ENCODE measurements at regions not wholly inside any gene's neighbourhood (a gene's known extent, or its start where the extent isn't known, plus 50 kb on each side); places are given as distances from the start of the nearest gene placed in this dataset.
"Not testable (repeated sequence)": the region's sequence is repeated elsewhere in the genome, so short reads cannot be mapped to it uniquely, and the experiment has no call there.

- Histone ChIP-seq H3K4me3 (no peak overlapping the region), H3K27me3 (ENCODE audit: low read depth) (no peaks in the 10 kb centered on the region), H3K9me3 (no peaks in the 10 kb centered on the region), H3K36me3 (replicated peaks) (no peaks in the 10 kb centered on the region), H3K4me1 (peaks cover 18% of the 10 kb centered on the region)
- in situ Hi-C loops (cut with MboI; ENCODE audit: low sequenced_read_pairs) = no loop called here
- DNase-seq (ENCODE audit: low spot score in 2 of 2) = no peak
Observed at GRCh38 chr18:56448751-56449150, 189.6 kb downstream of the TXNL1 start.

GRCh38 chr18:56445422-56445821 is 193.0 kb downstream of the TXNL1 start:
- Histone ChIP-seq H3K36me3 (replicated peaks) (no peaks in the 10 kb centered on the region), H3K4me1 (peaks cover 5% of the 10 kb centered on the region), H3K9me3 (no peaks in the 10 kb centered on the region), H3K27me3 (ENCODE audit: low read depth) (no peaks in the 10 kb centered on the region), H3K4me3 (no peak overlapping the region)
- in situ Hi-C loops (cut with MboI; ENCODE audit: low sequenced_read_pairs) = no loop called here
- no peak for DNase-seq (ENCODE audit: low spot score in 2 of 2)

GRCh38 chr18:56444201-56444600 is 194.2 kb downstream of the TXNL1 start:
- no peak for DNase-seq (ENCODE audit: low spot score in 2 of 2)
- H3K4me3 ChIP-seq = no peak overlapping the region
- peaks cover 12% of the 10 kb centered on the region for H3K4me1 ChIP-seq
- H3K9me3 ChIP-seq = no peaks in the 10 kb centered on the region
- in situ Hi-C loops (cut with MboI; ENCODE audit: low sequenced_read_pairs) = no loop called here
- H3K27me3 ChIP-seq (ENCODE audit: low read depth) = no peaks in the 10 kb centered on the region
- H3K36me3 ChIP-seq (replicated peaks) = no peaks in the 10 kb centered on the region

GRCh38 chr18:56443166-56443907 is 195.1 kb downstream of the TXNL1 start:
- Histone ChIP-seq H3K4me1 (peaks cover 12% of the 10 kb centered on the region), H3K27me3 (ENCODE audit: low read depth) (no peaks in the 10 kb centered on the region), H3K4me3 (no peak overlapping the region), H3K36me3 (replicated peaks) (no peaks in the 10 kb centered on the region), H3K9me3 (0 out of 2 replicates have a peak, but pooled peaks cover 2% of the 10 kb centered on the region)
- no peak for DNase-seq (ENCODE audit: low spot score in 2 of 2)
- in situ Hi-C loops (cut with MboI; ENCODE audit: low sequenced_read_pairs) = no loop called here

GRCh38 chr18:56438480-56438879 is 199.9 kb downstream of the TXNL1 start:
- not testable (repeated sequence) for H3K27me3 ChIP-seq (ENCODE audit: low read depth); H3K36me3 ChIP-seq (replicated peaks); H3K9me3 ChIP-seq; DNase-seq (ENCODE audit: low spot score in 2 of 2); H3K4me3 ChIP-seq
- in situ Hi-C loops (cut with MboI; ENCODE audit: low sequenced_read_pairs) = loop anchor here (10.0 kb wide), 1 partner anchor 64 kb away; no protein-coding TSS in a partner anchor
- H3K4me1 ChIP-seq = peaks cover 29% of the 10 kb centered on the region

GRCh38 chr18:56436651-56437050 is 201.7 kb downstream of the TXNL1 start:
- peaks cover 29% of the 10 kb centered on the region for H3K4me1 ChIP-seq
- DNase-seq (ENCODE audit: low spot score in 2 of 2) = peak; percentile 26 to 96
- H3K9me3 ChIP-seq = 0 out of 2 replicates have a peak, but pooled peaks cover 2% of the 10 kb centered on the region
- H3K27me3 ChIP-seq (ENCODE audit: low read depth) = no peaks in the 10 kb centered on the region
- no peak overlapping the region for H3K4me3 ChIP-seq
- H3K36me3 ChIP-seq (replicated peaks) = no peaks in the 10 kb centered on the region
- in situ Hi-C loops (cut with MboI; ENCODE audit: low sequenced_read_pairs) = loop anchor here (10.0 kb wide), 1 partner anchor 62 kb away; no protein-coding TSS in a partner anchor

- no peaks in the 10 kb centered on the region for H3K36me3 ChIP-seq (replicated peaks)
- no peak for DNase-seq (ENCODE audit: low spot score in 2 of 2)
- peaks cover 22% of the 10 kb centered on the region for H3K4me1 ChIP-seq
- no peak overlapping the region for H3K4me3 ChIP-seq
- in situ Hi-C loops (cut with MboI; ENCODE audit: low sequenced_read_pairs) = loop anchor here (10.0 kb wide), 1 partner anchor 59 kb away; no protein-coding TSS in a partner anchor
- no peaks in the 10 kb centered on the region for H3K9me3 ChIP-seq
- H3K27me3 ChIP-seq (ENCODE audit: low read depth) = no peaks in the 10 kb centered on the region
Observed at GRCh38 chr18:56433919-56434318, 204.5 kb downstream of the TXNL1 start.

- Histone ChIP-seq H3K4me3 (no peak overlapping the region), H3K27me3 (ENCODE audit: low read depth) (no peaks in the 10 kb centered on the region), H3K4me1 (peaks cover 12% of the 10 kb centered on the region), H3K36me3 (replicated peaks) (no peaks in the 10 kb centered on the region), H3K9me3 (peaks cover 2% of the 10 kb centered on the region; the same call in 1 of the 2 replicates)
- no peak for DNase-seq (ENCODE audit: low spot score in 2 of 2)
- in situ Hi-C loops (cut with MboI; ENCODE audit: low sequenced_read_pairs) = loop anchor here (10.0 kb wide), 1 partner anchor 57 kb away; no protein-coding TSS in a partner anchor
Observed at GRCh38 chr18:56431551-56431950, 206.8 kb downstream of the TXNL1 start.

GRCh38 chr18:56423626-56424025 is 214.8 kb downstream of the TXNL1 start:
- Histone ChIP-seq H3K4me1 (peaks cover 12% of the 10 kb centered on the region), H3K9me3 (peaks cover 2% of the 10 kb centered on the region; the same call in 1 of the 2 replicates), H3K4me3 (no peak overlapping the region), H3K27me3 (ENCODE audit: low read depth) (no peaks in the 10 kb centered on the region), H3K36me3 (replicated peaks) (no peaks in the 10 kb centered on the region)
- no peak for DNase-seq (ENCODE audit: low spot score in 2 of 2)
- in situ Hi-C loops (cut with MboI; ENCODE audit: low sequenced_read_pairs) = no loop called here

GRCh38 chr18:56421647-56422046 is 216.7 kb downstream of the TXNL1 start:
- Histone ChIP-seq H3K4me3 (no peak overlapping the region), H3K9me3 (no peaks in the 10 kb centered on the region), H3K27me3 (ENCODE audit: low read depth) (no peaks in the 10 kb centered on the region), H3K36me3 (replicated peaks) (no peaks in the 10 kb centered on the region), H3K4me1 (peaks cover 12% of the 10 kb centered on the region)
- no peak for DNase-seq (ENCODE audit: low spot score in 2 of 2)
- in situ Hi-C loops (cut with MboI; ENCODE audit: low sequenced_read_pairs) = no loop called here

GRCh38 chr18:56420868-56421267 is 217.5 kb downstream of the TXNL1 start:
- in situ Hi-C loops (cut with MboI; ENCODE audit: low sequenced_read_pairs); H3K36me3 ChIP-seq (replicated peaks); H3K27me3 ChIP-seq (ENCODE audit: low read depth); H3K9me3 ChIP-seq; H3K4me3 ChIP-seq; DNase-seq (ENCODE audit: low spot score in 2 of 2): not testable (repeated sequence)
- H3K4me1 ChIP-seq = peaks cover 12% of the 10 kb centered on the region

- DNase-seq (ENCODE audit: low spot score in 2 of 2) = peak in 1 of 2 experiments; percentile 44
- Histone ChIP-seq H3K36me3 (replicated peaks) (no peaks in the 10 kb centered on the region), H3K4me3 (no peak overlapping the region), H3K9me3 (peaks cover 8% of the 10 kb centered on the region), H3K4me1 (peaks cover 25% of the 10 kb centered on the region), H3K27me3 (ENCODE audit: low read depth) (no peaks in the 10 kb centered on the region)
- in situ Hi-C loops (cut with MboI; ENCODE audit: low sequenced_read_pairs) = no loop called here
Observed at GRCh38 chr18:56414357-56414756, 224.0 kb downstream of the TXNL1 start.

GRCh38 chr18:56413862-56414261 is 224.5 kb downstream of the TXNL1 start:
- Histone ChIP-seq H3K27me3 (ENCODE audit: low read depth) (no peaks in the 10 kb centered on the region), H3K4me1 (peaks cover 28% of the 10 kb centered on the region), H3K36me3 (replicated peaks) (no peaks in the 10 kb centered on the region), H3K9me3 (peaks cover 8% of the 10 kb centered on the region), H3K4me3 (no peak overlapping the region)
- in situ Hi-C loops (cut with MboI; ENCODE audit: low sequenced_read_pairs) = no loop called here
- DNase-seq (ENCODE audit: low spot score in 2 of 2) = peak; percentile 87 to 88

GRCh38 chr18:56412951-56413350 is 225.4 kb downstream of the TXNL1 start:
- no peaks in the 10 kb centered on the region for H3K36me3 ChIP-seq (replicated peaks)
- no peaks in the 10 kb centered on the region for H3K27me3 ChIP-seq (ENCODE audit: low read depth)
- in situ Hi-C loops (cut with MboI; ENCODE audit: low sequenced_read_pairs) = no loop called here
- peaks cover 36% of the 10 kb centered on the region for H3K4me1 ChIP-seq
- H3K4me3 ChIP-seq = no peak overlapping the region
- DNase-seq (ENCODE audit: low spot score in 2 of 2) = no peak
- H3K9me3 ChIP-seq = peaks cover 8% of the 10 kb centered on the region

Data from HAP-1 (cell line).